Panc1 (cell line): ENCODE measurements at regions not wholly inside any gene's neighbourhood (a gene's known extent, or its start where the extent isn't known, plus 50 kb on each side); places are given as distances from the start of the nearest gene placed in this dataset.

Experiments
- ATAC-seq: fragments of 200-7000 bp; cut with Tn5 transposase; 2 replicates; pipeline ENCODE4 v1.9.1; 2020; ENCODE audit warnings: mild to moderate bottlenecking, moderate library complexity
- BruUV-seq: library from RNA; stranded (reverse); fragments of 400-500 nt; replicated peaks from 2 replicates; lab custom pipeline; 2021; lab: Mats Ljungman, UMichigan
- CTCF ChIA-PET: fragments of 300-600 bp; sonication (Branson Sonifier 250); formaldehyde crosslinking; loops from one replicate; lab custom pipeline; 2022; ENCODE audit warnings: antibody characterized with exemption; lab: Charles Lee
- POLR2A ChIA-PET: fragments of 300-600 bp; sonication (Branson Sonifier 250); formaldehyde crosslinking; loops from one replicate; lab custom pipeline; 2022; ENCODE audit warnings: antibody characterized with exemption; lab: Charles Lee
- DNase-seq: peaks from one replicate; pipeline ENCODE4 v3.0.0-alpha.2; 2010; ENCODE audit warnings: low read depth, low spot score
- H3K27ac ChIP-seq: 2 replicates; pipeline ENCODE4 v1.5.1; 2011; ENCODE audit warnings: mild to moderate bottlenecking, low read length, inconsistent platforms
- H3K27me3 ChIP-seq: fragments of 200-500 bp; sonication (Bioruptor generic); 2 replicates; pipeline ENCODE4 v1.6.0; 2014; ENCODE audit warnings: low read length, inconsistent platforms; ENCODE audit not compliant: control insufficient read depth, insufficient read depth
- H3K36me3 ChIP-seq: fragments of 200-500 bp; sonication (Bioruptor generic); 2 replicates; pipeline ENCODE4 v1.5.1; 2014; ENCODE audit warnings: inconsistent platforms, mild to moderate bottlenecking, low read length, moderate library complexity; ENCODE audit not compliant: control insufficient read depth, insufficient read depth
- H3K4me1 ChIP-seq: 2 replicates; pipeline ENCODE4 v1.5.1; 2011; ENCODE audit warnings: inconsistent platforms, mild to moderate bottlenecking, low read length, moderate library complexity; ENCODE audit not compliant: control insufficient read depth, insufficient read depth
- H3K4me3 ChIP-seq, 2 experiments: 2 replicates each; pipeline ENCODE4 v1.5.1; 2011 to 2012; ENCODE audit warnings: low read depth in 2 of 2, low read length in 2 of 2, mild to moderate bottlenecking in 2 of 2, inconsistent platforms in 1 of 2, moderate library complexity in 1 of 2
- H3K9me3 ChIP-seq: fragments of 200-500 bp; sonication (Bioruptor generic); 2 replicates; pipeline ENCODE4 v1.5.1; 2014; ENCODE audit warnings: low read depth, mild to moderate bottlenecking, inconsistent platforms, low read length, moderate library complexity; ENCODE audit not compliant: control insufficient read depth, insufficient read depth
- CTCF ChIP-seq: fragments of 450-650 bp; IDR thresholded peaks from 2 replicates; pipeline ENCODE4 v1.5.1; 2017; ENCODE audit warnings: mild to moderate bottlenecking
- POLR2AphosphoS5 ChIP-seq: IDR thresholded peaks from 2 replicates; pipeline ENCODE4 v1.6.1; 2012; ENCODE audit warnings: mild to moderate bottlenecking, low read depth, low read length, moderate library complexity
- REST ChIP-seq, 2 experiments: IDR thresholded peaks; 2 replicates each; pipeline ENCODE4 v1.6.1; 2011 to 2012; ENCODE audit warnings: low read depth in 2 of 2, control low read depth in 1 of 2, low read length in 1 of 2, mild to moderate bottlenecking in 1 of 2, moderate library complexity in 1 of 2; ENCODE audit not compliant: insufficient read depth in 1 of 2
- SIN3A ChIP-seq: IDR thresholded peaks from 2 replicates; pipeline ENCODE4 v1.6.1; 2012; ENCODE audit warnings: low read depth, mild to moderate bottlenecking, low read length, moderate library complexity, borderline replicate concordance; ENCODE audit not compliant: insufficient read depth
- TCF7L2 ChIP-seq: IDR thresholded peaks from 2 replicates; pipeline ENCODE4 v1.6.1; 2011; ENCODE audit warnings: mild to moderate bottlenecking, low read depth, low read length, inconsistent platforms
- in situ Hi-C: cut with HindIII; loops from 2 replicates; pipeline ENCODE4 v1.10.0; 2016; ENCODE audit warnings: low sequenced_read_pairs, low pct_unique_long_range_greater_than_20kb
- intact Hi-C: fragments of 100-400 bp; cut with micrococcal nuclease; formaldehyde crosslinking; loops from one replicate; pipeline ENCODE4 v1.10.0; 2022; ENCODE audit not compliant: unreplicated experiment

GRCh38 chr5:2549900-2550299 is 201.6 kb downstream of the IRX2 start:
- ChIA-PET CTCF (no interaction called here), POLR2A (no interaction called here)
- intact Hi-C loops: no loop called here
- ATAC-seq: no peak
- no peak for DNase-seq
- Histone ChIP-seq H3K27ac (no peak overlapping the region), H3K9me3 (0 out of 2 replicates have a peak, but pooled peaks cover 3% of the 10 kb centered on the region), H3K27me3 (peaks cover 2% of the 10 kb centered on the region; the same call in 1 of the 2 replicates), H3K4me3 (no peak overlapping the region), H3K36me3 (no peaks in the 10 kb centered on the region), H3K4me1 (no peaks in the 10 kb centered on the region)
- TF ChIP-seq SIN3A (no peak), REST (IDR thresholded peaks at IDR 0.05; ENCODE audit: insufficient read depth in 1 of 2, low read depth in 2 of 2, low read length in 1 of 2) (no peak), TCF7L2 (no peak), POLR2AphosphoS5 (no peak), CTCF (no peak)
- BruUV-seq: no TSS peak
- in situ Hi-C loops: no loop called here

- DNase-seq (no peak), ATAC-seq (no peak)
- intact Hi-C loops: no loop called here
- H3K36me3 ChIP-seq: no peaks in the 10 kb centered on the region
- TF ChIP-seq CTCF: no peak
- no peak for TF ChIP-seq TCF7L2
- TF ChIP-seq SIN3A: no peak
- TF ChIP-seq POLR2AphosphoS5: no peak
- TF ChIP-seq REST (IDR thresholded peaks at IDR 0.05; ENCODE audit: insufficient read depth in 1 of 2, low read depth in 2 of 2, low read length in 1 of 2): no peak
- H3K4me3 ChIP-seq: no peak overlapping the region
- 0 out of 2 replicates have a peak, but pooled peaks cover 3% of the 10 kb centered on the region for H3K9me3 ChIP-seq
- peaks cover 2% of the 10 kb centered on the region; the same call in 1 of the 2 replicates for H3K27me3 ChIP-seq
- no peak overlapping the region for H3K27ac ChIP-seq
- in situ Hi-C loops: no loop called here
- no TSS peak for BruUV-seq
- H3K4me1 ChIP-seq: no peaks in the 10 kb centered on the region
- ChIA-PET POLR2A (no interaction called here), CTCF (no interaction called here)
Observed at GRCh38 chr5:2549354-2549753, 202.1 kb downstream of the IRX2 start.
